VCaP (cell line): ENCODE measurements at regions not wholly inside any gene's neighbourhood (a gene's known extent, or its start where the extent isn't known, plus 50 kb on each side); places are given as distances from the start of the nearest gene placed in this dataset.

ENCODE experiments used
- H3K27ac ChIP-seq: fragments of 450-650 bp; 2 replicates; pipeline ENCODE4 v1.5.1; 2017
- CTCF ChIP-seq: fragments of 450-650 bp; conservative IDR thresholded peaks from 2 replicates; pipeline ENCODE4 v1.5.1; 2017; ENCODE audit warnings: mild to moderate bottlenecking, moderate library complexity

GRCh38 chr7:81590131-81590530 is 179.7 kb downstream of the HGF start:
- H3K27ac ChIP-seq: no peak overlapping the region
- no peak for TF ChIP-seq CTCF

GRCh38 chr7:81584667-81585066 is 185.2 kb downstream of the HGF start:
- TF ChIP-seq CTCF: no peak
- H3K27ac ChIP-seq: no peak overlapping the region

- H3K27ac ChIP-seq: no peak overlapping the region
- TF ChIP-seq CTCF: no peak
Observed at GRCh38 chr7:81583882-81584533, 185.8 kb downstream of the HGF start.

- no peak for TF ChIP-seq CTCF
- no peak overlapping the region for H3K27ac ChIP-seq
Observed at GRCh38 chr7:81583090-81583489, 186.8 kb downstream of the HGF start.

GRCh38 chr7:81577642-81578340 is 192.1 kb downstream of the HGF start:
- TF ChIP-seq CTCF: no peak
- no peak overlapping the region for H3K27ac ChIP-seq

- no peak overlapping the region for H3K27ac ChIP-seq
- TF ChIP-seq CTCF: no peak
Observed at GRCh38 chr7:81574723-81575326, 195.0 kb downstream of the HGF start.

GRCh38 chr7:81573932-81574331 is 195.9 kb downstream of the HGF start:
- H3K27ac ChIP-seq: no peak overlapping the region
- no peak for TF ChIP-seq CTCF
